Activated T-cell treated with anti-CD3 and anti-CD28 coated beads, Interleukin-2, amount 50 U/mL, for 72 hours (primary cell): ENCODE measurements at regions not wholly inside any gene's neighbourhood (a gene's known extent, or its start where the extent isn't known, plus 50 kb on each side); places are given as distances from the start of the nearest gene placed in this dataset.
A peak's percentile ranks its signal among the peaks of the same experiment; 100 is the strongest.

Source experiments
- ATAC-seq, 2 donors: fragments of 150-1000 bp; cut with Tn5 transposase; replicated peaks in 1 of 2; 2 replicates each; pipeline ENCODE4 v1.10.0; 2021; ENCODE audit warnings: moderate library complexity in 2 of 2, mild to moderate bottlenecking in 1 of 2
- DNase-seq, 2 donors: peaks; one replicate each; pipeline ENCODE4 v3.0.0; 2021 to 2022; ENCODE audit warnings: mixed read lengths in 1 of 2
- H3K27ac Mint-ChIP-seq: one replicate; pipeline ENCODE4 v1.8.0; 2022; ENCODE audit warnings: mild to moderate bottlenecking, moderate library complexity, mixed read lengths
- H3K27me3 Mint-ChIP-seq: one replicate; pipeline ENCODE4 v1.8.0; 2022; ENCODE audit warnings: low read depth, mixed read lengths
- H3K36me3 Mint-ChIP-seq, 2 donors: one replicate each; pipeline ENCODE4 v1.8.0; 2022; ENCODE audit warnings: mixed read lengths in 2 of 2, mild to moderate bottlenecking in 1 of 2; ENCODE audit not compliant: insufficient read depth in 2 of 2
- H3K4me1 Mint-ChIP-seq: one replicate; pipeline ENCODE4 v1.8.0; 2022; ENCODE audit warnings: low read depth, mixed read lengths
- H3K4me3 Mint-ChIP-seq, 2 donors: one replicate each; pipeline ENCODE4 v1.8.0; 2022; ENCODE audit warnings: mild to moderate bottlenecking in 2 of 2, mixed read lengths in 2 of 2, moderate library complexity in 2 of 2
- H3K9me3 Mint-ChIP-seq, 2 donors: one replicate each; pipeline ENCODE4 v1.8.0; 2022; ENCODE audit warnings: mixed read lengths in 2 of 2

DNA sequence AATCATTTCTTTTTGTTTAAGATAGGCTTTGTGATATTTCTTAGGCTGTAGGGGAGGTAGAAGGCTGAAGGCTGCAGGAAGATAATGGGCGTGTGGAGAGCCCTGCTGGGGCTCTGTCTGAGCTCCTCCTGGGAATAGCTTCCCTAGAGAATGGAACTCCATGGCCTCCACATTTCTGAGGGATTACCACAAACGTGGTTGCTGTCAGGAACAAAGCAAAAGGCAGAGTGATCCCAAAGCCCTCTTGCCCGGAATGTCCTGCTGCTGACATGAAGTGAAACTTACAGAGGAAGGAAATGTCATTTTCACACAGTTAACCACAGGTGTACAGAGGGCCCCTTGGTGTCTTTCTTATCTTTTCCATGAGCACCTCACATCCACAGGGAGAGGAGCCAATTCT is 89.3 kb downstream of the DDIT4L start:
- Mint-ChIP-seq H3K4me3 (peak overlapping the region; percentile 34 to 71), H3K9me3 (no peaks in the 10 kb centered on the region), H3K4me1 (peaks cover 44% of the 10 kb centered on the region), H3K36me3 (no peaks in the 10 kb centered on the region), H3K27ac (peak overlapping the region; percentile 83), H3K27me3 (no peaks in the 10 kb centered on the region)
- no peak for DNase-seq
- peak; percentile 57 to 59 for ATAC-seq

- no peak for DNase-seq
- no peaks in the 10 kb centered on the region for H3K9me3 Mint-ChIP-seq
- no peak for ATAC-seq
- peaks cover 56% of the 10 kb centered on the region for H3K4me1 Mint-ChIP-seq
- no peaks in the 10 kb centered on the region for H3K36me3 Mint-ChIP-seq
- no peaks in the 10 kb centered on the region for H3K27me3 Mint-ChIP-seq
- H3K27ac Mint-ChIP-seq, result no peak overlapping the region
- no peak overlapping the region for H3K4me3 Mint-ChIP-seq
These were observed 90.5 kb downstream of the DDIT4L start for GRCh38 chr4:100099746-100100145.

DNA sequence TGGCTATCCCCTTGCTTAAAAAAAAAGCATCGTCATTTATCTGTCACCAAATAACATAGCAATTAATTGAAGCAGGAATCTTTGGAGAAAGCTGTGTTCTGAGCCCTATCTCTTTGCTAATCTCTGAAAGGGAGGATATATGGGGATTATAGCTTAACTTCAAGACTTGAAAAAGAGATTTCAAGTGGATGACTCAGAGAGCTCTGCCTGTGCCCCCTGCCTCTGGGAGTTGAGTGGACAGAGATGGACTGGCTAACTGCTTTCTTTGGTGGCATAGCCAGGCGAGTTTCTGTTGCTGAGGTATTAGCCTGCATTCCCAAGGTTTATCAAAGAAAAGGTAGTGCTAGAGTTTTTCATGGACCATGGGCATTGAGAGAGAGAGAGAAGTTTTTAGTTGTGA is 91.6 kb downstream of the DDIT4L start:
- peaks cover 67% of the 10 kb centered on the region for H3K4me1 Mint-ChIP-seq
- no peaks in the 10 kb centered on the region for H3K27me3 Mint-ChIP-seq
- no peaks in the 10 kb centered on the region for H3K9me3 Mint-ChIP-seq
- ATAC-seq (no peak), DNase-seq (no peak)
- no peaks in the 10 kb centered on the region for H3K36me3 Mint-ChIP-seq
- H3K27ac Mint-ChIP-seq, result no peak overlapping the region
- H3K4me3 Mint-ChIP-seq, result no peak overlapping the region

GRCh38 chr4:100098011-100098545 is 92.2 kb downstream of the DDIT4L start:
- no peaks in the 10 kb centered on the region for H3K9me3 Mint-ChIP-seq
- H3K36me3 Mint-ChIP-seq, result no peaks in the 10 kb centered on the region
- H3K27ac Mint-ChIP-seq, result no peak overlapping the region
- ATAC-seq, result no peak
- peaks cover 73% of the 10 kb centered on the region for H3K4me1 Mint-ChIP-seq
- no peaks in the 10 kb centered on the region for H3K27me3 Mint-ChIP-seq
- no peak overlapping the region for H3K4me3 Mint-ChIP-seq
- no peak for DNase-seq

DNA sequence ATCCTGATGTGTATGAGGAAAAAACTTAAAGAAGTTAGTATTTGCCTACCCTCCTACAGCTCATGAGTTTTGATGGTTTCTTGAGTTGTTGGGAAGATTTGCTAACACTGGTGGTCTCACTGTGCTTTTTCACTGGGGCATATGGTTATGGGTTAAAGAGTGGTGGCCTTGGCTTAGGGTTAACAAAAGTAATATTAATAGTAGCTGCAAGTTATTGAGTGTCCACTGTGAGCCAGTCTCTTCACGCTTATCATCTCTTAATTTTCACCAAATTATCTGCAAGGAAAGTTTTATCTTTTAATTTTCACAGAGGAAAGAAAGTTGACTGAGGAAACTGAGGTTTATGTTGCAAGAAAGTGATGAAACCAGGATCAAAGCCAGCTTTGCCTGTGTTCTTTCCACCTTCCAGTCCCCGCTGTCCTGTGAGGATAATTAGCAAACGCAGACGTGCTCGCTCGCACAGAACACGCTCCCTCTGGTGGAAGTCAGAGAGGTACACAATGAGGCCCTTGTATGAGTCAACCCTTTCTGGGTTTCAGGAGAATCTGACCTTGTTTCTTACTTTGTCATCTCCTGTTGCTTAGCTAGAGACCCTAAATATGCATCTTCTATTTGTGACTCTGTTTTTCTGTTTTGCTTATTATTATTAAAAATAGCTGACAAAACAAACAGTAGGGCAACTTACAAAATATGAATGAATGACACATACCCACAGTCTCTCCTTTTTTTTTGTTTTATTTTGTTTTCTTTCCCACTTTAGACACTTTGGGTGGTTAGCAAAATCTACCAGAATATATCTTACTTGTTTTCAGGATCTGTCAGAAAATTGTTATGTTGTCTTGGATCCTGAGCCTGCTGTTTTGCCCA is 94.3 kb downstream of the DDIT4L start:
- DNase-seq (peak; percentile 61 to 63), ATAC-seq (peak; percentile 85 to 87)
- Mint-ChIP-seq H3K4me3 (peak overlapping the region; percentile 61 to 85), H3K9me3 (no peaks in the 10 kb centered on the region), H3K27me3 (no peaks in the 10 kb centered on the region), H3K4me1 (peaks cover 85% of the 10 kb centered on the region), H3K36me3 (peaks cover 0 to 3% of the 10 kb centered on the region in 2 donors), H3K27ac (peak overlapping the region; percentile 97)

DNA sequence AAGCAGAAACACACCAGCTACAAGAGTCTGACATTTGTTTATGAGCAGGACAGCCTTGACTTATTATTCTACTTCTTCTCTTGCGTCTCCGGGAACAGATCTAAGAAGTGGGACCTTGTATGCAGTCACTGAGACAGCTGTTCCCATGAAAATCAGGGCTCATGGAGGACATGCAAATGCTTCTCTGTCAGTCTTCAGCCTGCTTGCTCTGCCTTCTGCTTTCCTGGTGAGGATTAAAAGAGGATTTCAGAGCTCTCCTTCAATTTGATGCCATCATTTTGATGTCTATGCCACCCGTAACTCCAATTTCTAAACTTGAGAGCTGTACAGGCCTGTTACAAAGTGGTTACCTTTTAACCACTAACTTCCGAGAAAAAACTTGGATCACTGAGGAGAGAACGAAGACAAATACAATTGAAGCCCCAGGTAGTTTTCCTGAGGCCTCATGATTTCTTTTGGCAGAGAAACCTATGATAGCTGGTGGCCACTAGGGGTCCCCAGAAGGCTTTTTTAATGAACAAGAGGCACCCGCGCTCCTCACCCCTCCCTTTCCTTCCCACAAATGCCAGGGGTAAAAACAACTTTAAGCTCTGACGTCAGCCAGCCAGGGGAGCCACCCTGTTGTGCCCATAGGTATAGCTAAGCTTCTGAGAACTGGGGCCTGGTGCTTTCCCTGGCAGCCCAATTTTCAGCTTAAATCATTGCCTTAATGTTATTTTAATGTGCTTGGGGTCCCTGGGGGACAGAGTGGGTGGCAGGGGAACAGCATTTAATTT is 97.0 kb downstream of the DDIT4L start:
- peak; percentile 90 to 92 for DNase-seq
- peaks cover 71% of the 10 kb centered on the region for H3K4me1 Mint-ChIP-seq
- H3K9me3 Mint-ChIP-seq, result no peaks in the 10 kb centered on the region
- peak overlapping the region; percentile 90 for H3K27ac Mint-ChIP-seq
- peaks cover 0 to 3% of the 10 kb centered on the region in 2 donors for H3K36me3 Mint-ChIP-seq
- peak; percentile 95 to 96 for ATAC-seq
- peak overlapping the region; percentile 72 to 75 for H3K4me3 Mint-ChIP-seq
- peaks cover 8% of the 10 kb centered on the region for H3K27me3 Mint-ChIP-seq

- H3K27me3 Mint-ChIP-seq, result peaks cover 8% of the 10 kb centered on the region
- H3K4me1 Mint-ChIP-seq, result peaks cover 57% of the 10 kb centered on the region
- H3K9me3 Mint-ChIP-seq, result peaks cover 0 to 3% of the 10 kb centered on the region in 2 donors
- H3K27ac Mint-ChIP-seq, result no peak overlapping the region
- DNase-seq, result no peak
- no peak for ATAC-seq
- H3K36me3 Mint-ChIP-seq, result peaks cover 6 to 7% of the 10 kb centered on the region in 2 donors
- peak overlapping the region in 1 of 2 donors; percentile 3 for H3K4me3 Mint-ChIP-seq
These were observed 102.5 kb downstream of the DDIT4L start for GRCh38 chr4:100087743-100088142.

DNA sequence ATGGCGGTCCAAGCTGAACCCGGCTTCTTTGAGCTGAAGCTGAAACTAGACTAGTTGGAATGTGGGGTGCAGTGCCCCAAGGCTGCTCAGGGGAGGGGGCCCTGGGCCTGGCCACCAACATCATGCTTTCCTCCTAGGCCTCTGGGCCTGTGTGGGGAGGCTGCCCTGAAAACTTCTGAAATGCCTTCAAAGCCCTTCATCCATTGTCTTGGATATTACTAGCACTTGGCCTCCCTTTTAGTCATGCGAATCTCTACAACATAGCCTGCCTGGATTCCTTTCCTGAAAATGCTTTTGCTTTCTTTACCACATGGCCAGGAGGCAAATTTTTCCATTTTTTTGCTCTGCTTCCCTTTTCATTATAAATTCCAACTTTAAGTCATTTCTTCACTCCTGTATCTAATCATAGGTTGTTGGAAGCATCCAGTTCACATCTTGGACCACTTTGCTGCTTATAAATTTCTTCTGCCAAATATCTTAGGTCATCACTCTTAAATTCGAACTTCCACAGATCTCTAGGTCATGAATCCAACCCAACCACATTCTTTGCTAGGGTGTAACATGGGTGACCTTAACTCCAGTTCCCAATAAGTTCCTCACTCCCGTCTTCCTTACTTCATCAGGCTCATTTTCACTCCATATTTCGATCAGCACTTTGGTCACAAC is 103.4 kb downstream of the DDIT4L start:
- Mint-ChIP-seq H3K27ac (peak overlapping the region; percentile 16), H3K27me3 (peaks cover 8% of the 10 kb centered on the region), H3K4me1 (peaks cover 55% of the 10 kb centered on the region), H3K36me3 (peaks cover 6 to 7% of the 10 kb centered on the region in 2 donors), H3K9me3 (peaks cover 0 to 3% of the 10 kb centered on the region in 2 donors), H3K4me3 (no peak overlapping the region)
- ATAC-seq (no peak), DNase-seq (no peak)

DNA sequence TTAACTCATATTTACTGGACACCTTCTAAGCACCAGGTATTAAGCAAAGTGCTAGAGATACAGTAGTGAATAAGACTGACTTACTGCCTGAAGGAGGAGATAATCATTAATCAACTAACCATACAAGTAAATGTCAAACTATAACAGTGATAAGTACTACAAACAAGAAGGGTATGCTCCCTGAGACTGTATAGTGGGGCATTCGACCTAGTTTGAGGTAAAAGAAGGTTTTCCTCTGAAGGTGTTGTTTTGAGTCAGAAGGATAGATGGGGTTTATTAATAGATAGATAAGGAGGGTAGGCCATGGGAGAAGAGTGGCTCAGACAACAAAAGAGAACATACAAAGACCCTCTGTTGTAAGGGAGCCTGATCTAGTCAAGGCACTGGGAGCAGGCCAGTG is 105.4 kb downstream of the DDIT4L start:
- peaks cover 59% of the 10 kb centered on the region for H3K4me1 Mint-ChIP-seq
- DNase-seq, result no peak

GRCh38 chr4:100083289-100083688 is 107.0 kb downstream of the DDIT4L start:
- Mint-ChIP-seq H3K27ac (peak overlapping the region; percentile 68), H3K9me3 (peaks cover 2 to 3% of the 10 kb centered on the region in 2 donors), H3K27me3 (no peaks in the 10 kb centered on the region), H3K4me1 (peaks cover 70% of the 10 kb centered on the region), H3K4me3 (peak overlapping the region; percentile 61 to 63), H3K36me3 (peaks cover 5 to 7% of the 10 kb centered on the region in 2 donors)
- DNase-seq (no peak), ATAC-seq (peak; percentile 68 to 72)

More for the DNA sequence above, 105.4 kb downstream of the DDIT4L start:
- peaks cover 2% of the 10 kb centered on the region for H3K27me3 Mint-ChIP-seq
- H3K9me3 Mint-ChIP-seq, result peaks cover 0 to 3% of the 10 kb centered on the region in 2 donors
- H3K4me3 Mint-ChIP-seq, result peak overlapping the region; percentile 2 to 60
- H3K36me3 Mint-ChIP-seq, result peaks cover 3 to 6% of the 10 kb centered on the region in 2 donors
- ATAC-seq, result no peak
- H3K27ac Mint-ChIP-seq, result peak overlapping the region; percentile 80

DNA sequence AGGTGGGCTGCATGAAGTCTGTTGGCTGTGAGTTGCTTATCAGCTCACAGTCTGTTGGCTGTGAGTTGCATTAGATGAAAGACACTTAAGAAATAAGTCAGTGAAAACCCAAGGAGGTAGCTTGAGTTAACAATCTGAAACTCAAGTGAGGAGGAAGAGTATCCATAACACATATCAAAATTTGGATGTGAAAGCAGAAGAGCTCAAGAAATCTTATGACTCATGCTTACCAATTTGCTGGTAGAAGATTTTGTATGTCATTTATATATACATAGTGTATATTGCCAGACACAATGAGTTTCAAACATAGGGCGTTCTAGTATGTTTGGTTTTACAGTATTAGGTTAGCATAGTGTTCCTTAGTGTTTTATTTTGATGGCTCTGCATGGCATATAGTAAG is 107.4 kb downstream of the DDIT4L start:
- H3K4me1 Mint-ChIP-seq, result peaks cover 68% of the 10 kb centered on the region
- no peaks in the 10 kb centered on the region for H3K27me3 Mint-ChIP-seq
- H3K36me3 Mint-ChIP-seq, result peaks cover 5 to 7% of the 10 kb centered on the region in 2 donors
- H3K9me3 Mint-ChIP-seq, result peaks cover 2 to 3% of the 10 kb centered on the region in 2 donors
- H3K27ac Mint-ChIP-seq, result peak overlapping the region; percentile 68
- peak; percentile 75 to 78 for ATAC-seq
- H3K4me3 Mint-ChIP-seq, result peak overlapping the region; percentile 61 to 63
- no peak for DNase-seq

DNA sequence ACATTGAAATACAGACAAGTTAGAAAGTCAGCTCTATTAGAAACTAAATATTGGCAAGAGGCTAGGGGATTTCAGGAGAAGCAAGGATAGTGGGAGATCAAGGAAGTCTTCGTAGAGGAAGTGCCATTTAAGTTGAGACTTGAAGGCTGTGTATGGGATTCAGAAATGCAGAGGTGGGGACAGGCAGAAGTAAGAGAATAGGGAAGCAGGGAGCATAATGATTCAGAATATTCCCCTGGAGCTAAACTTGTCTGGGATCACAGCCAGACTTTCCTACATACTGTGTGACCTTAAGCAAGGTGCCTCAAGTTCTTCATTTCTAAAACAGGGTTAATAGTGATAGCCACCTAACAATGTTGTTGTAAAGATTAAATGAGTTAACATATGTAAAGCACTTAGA is 108.8 kb downstream of the DDIT4L start:
- H3K36me3 Mint-ChIP-seq, result peaks cover 5 to 8% of the 10 kb centered on the region in 2 donors
- H3K27me3 Mint-ChIP-seq, result no peaks in the 10 kb centered on the region
- ATAC-seq, result no peak
- DNase-seq, result no peak
- peaks cover 67% of the 10 kb centered on the region for H3K4me1 Mint-ChIP-seq
- peak overlapping the region in 1 of 2 donors; percentile 29 for H3K4me3 Mint-ChIP-seq
- peaks cover 2 to 3% of the 10 kb centered on the region in 2 donors for H3K9me3 Mint-ChIP-seq
- H3K27ac Mint-ChIP-seq, result peak overlapping the region; percentile 40
